BJ (cell line): ENCODE measurements at regions not wholly inside any gene's neighbourhood (a gene's known extent, or its start where the extent isn't known, plus 50 kb on each side); places are given as distances from the start of the nearest gene placed in this dataset.

Experiments used
- CTCF ChIA-PET: fragments of 350-600 bp; formaldehyde crosslinking; extraction: SDS; loops from one replicate; lab custom pipeline; 2021; ENCODE audit warnings: antibody characterized with exemption, inconsistent platforms; lab: Yijun Ruan, JAX
- POLR2A ChIA-PET: fragments of 300-600 bp; sonication (Branson Sonifier 250); formaldehyde crosslinking; extraction: SDS; loops from one replicate; lab custom pipeline; 2021; ENCODE audit warnings: antibody characterized with exemption; lab: Charles Lee
- DNase-seq: peaks from one replicate; pipeline ENCODE4 v3.0.0-alpha.2; 2011; ENCODE audit warnings: low read depth
- H3K27me3 ChIP-seq: 2 replicates; pipeline ENCODE4 v1.6.0; 2011; ENCODE audit warnings: low read length; ENCODE audit not compliant: control insufficient read depth, insufficient read depth
- H3K36me3 ChIP-seq: 2 replicates; pipeline ENCODE4 v1.5.1; 2011; ENCODE audit warnings: low read length; ENCODE audit not compliant: control insufficient read depth, insufficient read depth
- H3K4me3 ChIP-seq: 2 replicates; pipeline ENCODE4 v1.5.1; 2011; ENCODE audit warnings: low read depth, mild to moderate bottlenecking, control low read depth, low read length
- CTCF ChIP-seq: IDR thresholded peaks from 2 replicates; pipeline ENCODE4 v1.5.1; 2011; ENCODE audit warnings: low read depth, mild to moderate bottlenecking, control low read depth, inconsistent platforms, low read length, moderate library complexity; ENCODE audit not compliant: insufficient read depth

GRCh38 chr7:26616235-26616634 is 248.2 kb downstream of the SKAP2 start:
- ChIA-PET CTCF (no interaction called here), POLR2A (no interaction called here)
- no peak overlapping the region for H3K4me3 ChIP-seq
- H3K36me3 ChIP-seq, result no peaks in the 10 kb centered on the region
- H3K27me3 ChIP-seq, result no peaks in the 10 kb centered on the region
- no peak for DNase-seq
- no peak for TF ChIP-seq CTCF

DNA sequence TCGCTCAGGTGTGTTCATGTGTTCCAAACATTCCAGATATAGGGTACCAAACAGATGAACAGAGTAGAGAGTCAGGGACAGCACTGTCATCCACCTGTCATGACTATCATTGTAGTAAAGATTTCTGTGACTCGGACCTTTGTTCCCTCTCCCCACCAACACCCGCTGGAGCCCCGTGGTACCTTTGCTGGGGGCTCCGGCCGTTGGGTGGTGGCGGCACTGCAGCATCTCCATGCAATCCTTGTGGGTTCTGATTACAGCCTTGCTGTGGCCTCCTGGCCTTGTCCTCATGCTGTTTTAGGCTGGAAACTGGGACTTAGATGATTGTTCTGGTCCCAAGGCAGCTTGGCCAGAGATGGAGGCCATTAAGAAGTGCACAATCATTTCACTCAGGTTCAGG is 247.3 kb downstream of the SKAP2 start:
- ChIA-PET POLR2A (no interaction called here), CTCF (no interaction called here)
- Histone ChIP-seq H3K4me3 (no peak overlapping the region), H3K36me3 (no peaks in the 10 kb centered on the region), H3K27me3 (no peaks in the 10 kb centered on the region)
- TF ChIP-seq CTCF, result no peak
- DNase-seq, result no peak
